LNCaP clone FGC (cell line): ENCODE measurements at regions not wholly inside any gene's neighbourhood (a gene's known extent, or its start where the extent isn't known, plus 50 kb on each side); places are given as distances from the start of the nearest gene placed in this dataset.

ENCODE experiments used
- DNase-seq: peaks from one replicate; pipeline ENCODE4 v3.0.0-alpha.2; 2011; ENCODE audit warnings: low read depth
- H3K4me3 ChIP-seq: 2 replicates; pipeline ENCODE4 v1.5.1; 2011; ENCODE audit warnings: mild to moderate bottlenecking, low read depth, low read length, control low read depth
- CTCF ChIP-seq: IDR thresholded peaks from 2 replicates; pipeline ENCODE4 v1.5.1; 2012; ENCODE audit warnings: mild to moderate bottlenecking; ENCODE audit not compliant: control insufficient read depth, insufficient read depth; ENCODE audit errors: extremely low read depth

GRCh38 chr7:135731-136645 is 56.4 kb upstream of the FAM20C start:
- no peak overlapping the region for H3K4me3 ChIP-seq
- TF ChIP-seq CTCF = no peak
- DNase-seq = no peak

GRCh38 chr7:137094-137891 is 55.1 kb upstream of the FAM20C start:
- no peak overlapping the region for H3K4me3 ChIP-seq
- no peak for TF ChIP-seq CTCF
- peak; percentile 54 for DNase-seq

GRCh38 chr7:139131-139530 is 53.2 kb upstream of the FAM20C start:
- no peak overlapping the region for H3K4me3 ChIP-seq
- no peak for TF ChIP-seq CTCF
- DNase-seq = no peak

GRCh38 chr7:139561-140243 is 52.7 kb upstream of the FAM20C start:
- TF ChIP-seq CTCF = no peak
- no peak for DNase-seq
- no peak overlapping the region for H3K4me3 ChIP-seq

- TF ChIP-seq CTCF = no peak
- DNase-seq = no peak
- H3K4me3 ChIP-seq = no peak overlapping the region
Measured at GRCh38 chr7:140996-141395, 51.4 kb upstream of the FAM20C start.

- TF ChIP-seq CTCF = no peak
- DNase-seq = peak; percentile 60
Measured at GRCh38 chr7:142248-142941, 50.0 kb upstream of the FAM20C start.

More at GRCh38 chr7:142248-142941, 50.0 kb upstream of the FAM20C start:
- no peak overlapping the region for H3K4me3 ChIP-seq
